Upper lobe of left lung (tissue), 4 donors: ENCODE measurements at regions not wholly inside any gene's neighbourhood (a gene's known extent, or its start where the extent isn't known, plus 50 kb on each side); places are given as distances from the start of the nearest gene placed in this dataset.
A peak's percentile ranks its signal among the peaks of the same experiment; 100 is the strongest.

ENCODE experiments used
- POLR2A ChIP-seq, 4 donors: fragments of 450-650 bp; IDR thresholded peaks; one replicate each; pipeline ENCODE4 v1.5.1; 2016 to 2017; ENCODE audit warnings: antibody characterized with exemption in 4 of 4, mild to moderate bottlenecking in 2 of 4
- TF ChIP-seq, protein P1 (sequence below), 6 experiments: fragments of 450-650 bp in 4 of 6; fragments of 200-600 bp in 2 of 6; sonication (generic) in 2 of 6; IDR thresholded peaks; one replicate each; pipeline ENCODE4 v1.5.1; 2016 to 2019; ENCODE audit warnings: antibody characterized with exemption in 6 of 6

DNA sequence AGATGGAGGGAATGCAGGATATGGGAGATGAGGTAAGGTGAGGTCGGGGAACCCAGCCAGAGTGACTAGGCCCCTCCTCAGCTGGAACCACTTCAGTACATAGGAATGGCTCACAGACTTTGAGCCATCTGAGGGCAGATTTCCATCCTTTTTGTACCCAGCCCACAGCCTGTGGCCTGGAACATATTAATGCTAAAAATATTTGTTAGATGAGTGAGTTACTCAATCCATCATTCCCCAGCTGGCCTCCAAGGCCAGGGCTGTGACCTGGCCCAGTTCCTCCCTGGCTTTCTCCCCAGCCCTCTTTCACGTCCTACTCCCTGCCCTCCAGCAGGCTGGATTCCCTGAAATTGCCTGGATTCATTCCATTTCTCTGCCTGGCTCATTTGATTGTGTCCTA, 57.2 kb upstream of the PRDM11 start:
- no peak for TF ChIP-seq POLR2A (IDR thresholded peaks at IDR 0.05)
- TF ChIP-seq, protein P1, sequence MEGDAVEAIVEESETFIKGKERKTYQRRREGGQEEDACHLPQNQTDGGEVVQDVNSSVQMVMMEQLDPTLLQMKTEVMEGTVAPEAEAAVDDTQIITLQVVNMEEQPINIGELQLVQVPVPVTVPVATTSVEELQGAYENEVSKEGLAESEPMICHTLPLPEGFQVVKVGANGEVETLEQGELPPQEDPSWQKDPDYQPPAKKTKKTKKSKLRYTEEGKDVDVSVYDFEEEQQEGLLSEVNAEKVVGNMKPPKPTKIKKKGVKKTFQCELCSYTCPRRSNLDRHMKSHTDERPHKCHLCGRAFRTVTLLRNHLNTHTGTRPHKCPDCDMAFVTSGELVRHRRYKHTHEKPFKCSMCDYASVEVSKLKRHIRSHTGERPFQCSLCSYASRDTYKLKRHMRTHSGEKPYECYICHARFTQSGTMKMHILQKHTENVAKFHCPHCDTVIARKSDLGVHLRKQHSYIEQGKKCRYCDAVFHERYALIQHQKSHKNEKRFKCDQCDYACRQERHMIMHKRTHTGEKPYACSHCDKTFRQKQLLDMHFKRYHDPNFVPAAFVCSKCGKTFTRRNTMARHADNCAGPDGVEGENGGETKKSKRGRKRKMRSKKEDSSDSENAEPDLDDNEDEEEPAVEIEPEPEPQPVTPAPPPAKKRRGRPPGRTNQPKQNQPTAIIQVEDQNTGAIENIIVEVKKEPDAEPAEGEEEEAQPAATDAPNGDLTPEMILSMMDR (IDR thresholded peaks at IDR 0.05) = peak in 1 of 6 experiments; percentile 7
